ENCODE measurements at regions not wholly inside any gene's neighbourhood (a gene's known extent, or its start where the extent isn't known, plus 50 kb on each side); places are given as distances from the start of the nearest gene placed in this dataset.
"Not testable (repeated sequence)": the region's sequence is repeated elsewhere in the genome, so short reads cannot be mapped to it uniquely, and the experiment has no call there.

DNA sequence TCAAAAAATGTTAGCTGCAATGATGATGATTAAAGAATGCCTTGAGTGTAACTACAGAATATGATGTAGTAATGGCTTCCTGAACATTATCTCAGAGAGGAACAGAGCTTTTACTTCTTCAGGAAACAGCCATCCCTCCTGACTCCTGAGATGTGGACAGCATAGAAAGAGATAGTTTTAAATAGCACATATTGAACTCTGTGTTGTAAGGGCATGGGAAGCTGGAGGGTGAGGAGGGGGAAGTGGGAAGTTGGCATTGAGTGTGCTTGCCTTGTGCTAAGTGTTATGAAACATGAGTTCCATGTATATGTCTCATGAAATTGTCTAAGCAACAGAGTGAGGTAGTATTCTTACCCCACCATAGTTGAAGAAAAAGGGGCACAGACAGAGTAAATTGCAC lies 161.5 kb upstream of the SLC28A3 start:
- DNase-seq (ENCODE audit: low spot score), result no peak

- DNase-seq (ENCODE audit: low spot score), result no peak
Observed at GRCh38 chr9:84504360-84504759, 163.8 kb upstream of the SLC28A3 start.

- DNase-seq (ENCODE audit: low spot score), result no peak
Observed at GRCh38 chr9:84511651-84512050, 157.9 kb upstream of the NTRK2 start.

DNA sequence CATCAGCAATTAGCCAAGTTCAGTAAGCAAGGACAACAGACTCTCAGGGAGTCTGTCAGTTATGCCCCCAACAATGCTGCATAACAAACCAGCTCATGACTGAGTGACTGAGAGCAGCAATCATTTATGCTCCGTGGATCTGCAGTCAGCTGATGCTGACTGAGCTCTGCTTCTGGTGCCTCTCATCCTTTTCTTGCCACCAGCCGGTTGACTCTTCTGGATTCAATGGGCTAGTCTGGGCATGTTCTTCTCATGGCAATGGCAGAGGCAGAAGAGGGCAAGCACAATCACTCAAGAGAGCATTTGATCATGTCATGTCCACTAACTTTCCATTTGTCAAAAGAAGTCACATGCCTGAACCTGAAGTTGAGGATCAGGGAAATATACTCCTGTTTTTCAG lies 157.0 kb upstream of the NTRK2 start:
- DNase-seq (ENCODE audit: low spot score), result no peak

DNA sequence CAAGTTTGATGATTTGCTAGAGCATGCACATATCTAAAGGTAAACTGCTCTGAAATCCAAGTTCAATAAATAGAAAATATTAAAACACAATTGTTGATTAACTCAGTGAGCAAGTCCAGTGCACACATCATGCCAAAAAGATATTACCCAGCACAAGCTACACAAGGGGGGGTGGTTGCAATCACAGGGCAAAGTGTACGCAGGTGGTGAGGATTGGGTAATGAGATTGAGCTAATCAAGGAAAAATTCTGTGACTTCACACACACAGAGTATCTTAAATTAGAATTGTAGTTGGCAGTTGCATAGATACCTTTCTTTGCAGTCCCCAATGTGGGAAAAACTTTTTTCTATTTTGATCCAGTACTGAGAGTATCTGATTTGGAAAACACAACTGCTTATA lies 156.1 kb upstream of the NTRK2 start:
- no peak for DNase-seq (ENCODE audit: low spot score)

DNA sequence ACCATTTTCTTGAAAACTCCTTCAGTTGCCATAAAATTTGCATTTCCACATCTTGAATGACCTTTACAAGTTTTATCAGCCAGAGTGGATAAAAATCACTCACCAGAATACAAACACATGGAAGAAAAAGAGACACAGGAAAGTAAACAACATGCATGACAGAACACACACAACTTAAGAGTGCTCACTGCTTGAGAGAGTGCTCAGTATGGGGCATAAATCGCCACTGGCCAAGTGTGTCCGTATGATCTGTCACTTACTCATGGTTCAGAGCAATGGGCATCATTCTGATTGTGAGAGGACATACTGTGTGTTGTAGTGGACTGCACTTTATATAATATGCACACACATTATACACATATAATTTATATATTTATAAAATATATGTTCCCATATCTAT lies 155.6 kb upstream of the NTRK2 start:
- no peak for DNase-seq (ENCODE audit: low spot score)

DNA sequence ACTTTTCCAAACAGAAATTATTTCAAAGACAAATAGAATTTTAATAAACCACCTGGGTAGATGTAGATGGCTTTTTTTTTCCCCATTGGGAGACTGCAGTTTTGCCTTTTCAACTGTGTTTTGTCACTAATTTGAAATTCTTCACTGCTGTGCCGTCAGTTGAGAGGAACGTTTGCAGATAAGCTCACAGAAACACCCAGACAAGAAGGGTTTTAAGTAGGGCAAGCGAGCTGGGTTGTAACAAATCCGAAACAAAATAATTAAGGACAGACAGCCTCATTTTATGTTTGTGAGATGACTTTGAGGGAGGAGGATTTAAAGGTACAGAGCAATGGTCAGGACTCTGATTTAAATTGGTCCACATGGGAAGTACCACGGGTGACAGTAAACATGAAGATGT lies 155.1 kb upstream of the NTRK2 start:
- no peak for DNase-seq (ENCODE audit: low spot score)

DNA sequence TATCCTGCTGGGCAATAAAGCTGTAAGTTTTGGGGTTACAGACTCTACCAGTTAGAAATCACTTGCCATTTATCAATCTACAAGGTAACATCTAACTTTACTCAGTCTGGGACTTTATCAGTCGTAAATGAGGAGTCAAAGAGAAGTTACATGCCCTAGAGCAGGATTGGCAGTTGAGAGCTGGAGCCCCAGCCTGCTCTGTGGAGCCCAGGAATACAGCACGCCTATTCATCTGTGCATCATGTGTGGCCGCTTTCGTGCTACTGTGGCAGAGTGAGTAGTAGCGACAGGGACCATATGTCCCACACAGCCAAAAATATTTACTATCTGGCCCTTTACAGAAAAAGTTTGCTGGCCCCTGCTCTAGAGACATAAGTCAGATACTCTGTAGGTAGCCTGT lies 152.5 kb upstream of the NTRK2 start:
- DNase-seq (ENCODE audit: low spot score), result no peak

DNA sequence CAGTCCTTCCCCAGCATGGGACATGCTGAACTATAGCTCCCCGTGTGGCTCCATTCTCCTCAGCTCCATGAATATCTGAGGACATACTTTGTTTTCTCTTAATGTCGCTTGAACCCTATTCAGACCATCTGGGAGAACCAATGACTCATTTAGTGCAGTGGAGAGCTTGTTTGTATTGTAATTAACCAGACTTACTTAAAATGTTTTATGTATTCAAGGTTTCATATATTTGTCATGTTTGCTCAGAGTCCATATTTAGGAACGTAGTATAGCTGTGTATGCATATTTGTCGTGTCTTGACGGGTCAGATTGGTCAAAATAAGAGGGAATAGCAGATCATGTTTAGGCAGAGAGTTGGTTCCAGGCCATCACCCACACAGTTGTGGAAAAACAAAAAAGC lies 150.1 kb upstream of the NTRK2 start:
- no peak for DNase-seq (ENCODE audit: low spot score)

GRCh38 chr9:84521208-84521607 lies 148.3 kb upstream of the NTRK2 start:
- DNase-seq (ENCODE audit: low spot score), result no peak

DNA sequence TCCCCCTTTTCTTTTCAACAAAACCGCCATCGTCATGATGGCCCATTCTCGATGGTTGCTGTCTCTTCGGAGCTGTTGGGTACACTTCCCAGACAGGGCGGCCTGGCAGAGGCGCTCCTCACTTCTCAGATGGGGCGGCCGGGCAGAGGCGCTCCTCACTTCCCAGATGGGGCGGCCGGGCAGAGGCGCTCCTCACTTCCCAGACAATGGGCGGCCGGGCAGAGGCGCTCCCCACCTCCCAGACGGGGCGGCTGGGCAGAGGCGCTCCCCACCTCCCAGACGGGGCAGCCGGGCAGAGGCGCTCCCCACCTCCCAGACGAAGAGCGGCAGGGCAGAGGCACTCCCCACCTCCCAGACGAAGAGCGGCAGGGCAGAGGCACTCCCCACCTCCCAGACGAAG lies 143.3 kb upstream of the NTRK2 start:
- DNase-seq (ENCODE audit: low spot score), result not testable (repeated sequence)

DNA sequence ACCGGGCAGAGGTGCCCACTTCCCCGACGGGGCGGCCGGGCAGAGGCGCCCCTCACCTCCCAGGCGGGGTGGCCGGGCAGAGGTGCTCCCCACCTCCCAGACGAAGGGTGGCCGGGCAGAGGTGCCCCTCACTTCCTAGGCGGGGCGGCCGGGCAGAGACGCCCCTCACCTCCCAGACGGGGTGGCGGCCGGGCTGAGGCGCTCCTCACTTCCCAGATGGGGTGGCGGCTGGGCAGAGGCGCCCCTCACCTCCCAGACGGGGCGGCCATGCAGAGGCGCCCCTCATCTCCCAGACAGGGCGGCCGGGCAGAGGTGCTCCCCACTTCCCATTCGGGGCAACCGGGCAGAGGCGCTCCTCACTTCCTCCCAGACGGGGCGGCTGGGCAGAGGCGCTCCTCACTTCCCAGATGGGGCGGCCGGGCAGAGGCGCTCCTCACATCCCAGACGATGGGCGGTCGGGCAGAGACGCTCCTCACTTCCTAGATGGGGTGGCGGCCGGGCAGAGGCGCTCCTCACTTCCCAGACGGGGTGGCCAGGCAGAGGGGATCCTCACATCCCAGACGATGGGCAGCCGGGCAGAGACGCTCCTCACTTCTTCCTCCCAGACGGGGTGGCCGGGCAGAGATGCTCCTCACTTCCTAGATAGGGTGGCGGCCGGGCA lies 142.3 kb upstream of the NTRK2 start:
- not testable (repeated sequence) for DNase-seq (ENCODE audit: low spot score)

DNA sequence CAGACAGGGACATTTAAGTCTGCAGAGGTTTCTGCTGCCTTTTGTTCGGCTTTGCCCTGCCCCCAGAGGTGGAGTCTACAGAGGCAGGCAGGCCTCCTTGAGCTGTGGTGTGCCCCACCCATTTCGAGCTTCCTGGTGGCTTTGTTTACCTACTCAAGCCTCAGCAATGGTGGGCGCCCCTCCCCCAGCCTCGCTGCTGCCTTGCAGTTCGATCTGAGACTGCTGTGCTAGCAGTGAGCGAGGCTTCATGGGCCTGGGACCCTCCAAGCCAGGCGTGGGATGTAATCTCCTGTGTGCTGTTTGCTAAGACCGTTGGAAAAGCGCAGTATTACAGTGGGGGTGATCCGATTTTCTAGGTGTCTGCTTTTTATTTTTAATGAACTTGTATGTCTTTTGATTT lies 133.6 kb upstream of the NTRK2 start:
- not testable (repeated sequence) for DNase-seq (ENCODE audit: low spot score)

- DNase-seq (ENCODE audit: low spot score), result no peak
Observed at GRCh38 chr9:84538879-84539278, 130.7 kb upstream of the NTRK2 start.

DNA sequence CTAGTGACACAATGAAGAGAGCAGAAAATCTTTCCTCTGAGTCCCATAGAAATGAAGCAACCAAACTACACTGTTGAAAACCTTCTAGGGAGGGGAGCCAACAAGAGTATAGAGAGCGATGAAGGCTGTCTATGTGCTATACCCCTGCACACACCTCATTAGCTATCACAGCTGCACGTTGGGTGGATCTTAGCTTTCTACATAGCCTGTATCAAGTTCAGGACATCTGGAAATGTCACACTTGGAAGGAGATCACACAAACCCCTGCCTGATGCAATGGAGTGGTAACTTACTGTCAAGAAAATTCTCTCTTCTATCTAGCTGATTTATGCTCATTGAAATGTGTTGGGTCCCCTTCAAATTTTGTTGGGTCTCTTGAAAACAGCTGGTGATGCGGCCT lies 127.0 kb upstream of the NTRK2 start:
- no peak for DNase-seq (ENCODE audit: low spot score)

DNA sequence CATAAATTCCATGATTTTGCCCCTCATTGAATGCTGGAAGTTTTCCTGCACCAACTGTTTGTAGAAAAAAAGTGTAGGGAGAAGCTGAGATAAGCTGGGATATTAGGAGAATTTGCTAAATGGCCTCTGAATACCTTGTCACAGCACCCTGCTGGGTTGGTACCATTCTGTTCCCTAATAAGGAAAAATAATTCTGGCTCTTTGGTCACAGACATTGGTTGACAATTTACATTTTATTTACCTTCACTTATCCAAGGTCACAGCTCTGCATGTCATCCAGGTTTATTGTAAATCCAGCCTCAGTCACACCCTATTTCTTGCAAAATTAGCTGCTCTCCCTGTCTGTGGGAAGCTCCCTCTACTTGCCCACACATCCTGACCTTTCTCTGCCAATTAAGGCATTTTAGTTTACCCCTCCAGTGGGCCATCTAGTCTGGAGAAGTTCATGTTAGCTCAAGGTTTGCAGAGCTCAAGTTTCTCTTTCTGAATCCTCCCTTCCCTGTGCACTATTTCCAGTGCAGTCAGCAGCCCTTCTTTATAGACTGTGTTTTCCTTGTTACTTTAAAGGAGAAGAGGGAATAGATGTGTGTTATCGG lies 115.4 kb upstream of the NTRK2 start:
- no peak for DNase-seq (ENCODE audit: low spot score)

GRCh38 chr9:84556556-84556955 lies 113.0 kb upstream of the NTRK2 start:
- DNase-seq (ENCODE audit: low spot score), result no peak

DNA sequence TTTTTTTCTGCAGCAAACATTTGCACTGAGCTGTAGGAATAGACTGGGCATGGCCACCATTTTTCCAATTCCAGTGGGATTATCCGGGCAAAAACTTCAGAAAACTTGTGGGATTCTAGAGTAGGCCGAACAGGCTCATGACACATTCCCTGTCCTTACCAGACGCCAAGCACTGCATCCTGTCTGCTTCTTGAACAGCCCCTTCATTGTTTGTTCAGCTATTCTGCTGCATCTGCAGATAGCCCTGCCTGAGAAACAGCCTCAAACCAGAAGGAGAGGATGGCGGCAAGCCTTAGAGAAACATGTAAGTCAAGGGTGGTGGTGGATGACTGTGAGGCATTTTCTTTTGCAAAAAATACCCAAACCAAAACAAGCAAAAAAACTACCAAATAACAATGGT lies 111.8 kb upstream of the NTRK2 start:
- DNase-seq (ENCODE audit: low spot score), result no peak

GRCh38 chr9:84563691-84564090 lies 105.8 kb upstream of the NTRK2 start:
- no peak for DNase-seq (ENCODE audit: low spot score)

- DNase-seq (ENCODE audit: low spot score), result no peak
Observed at GRCh38 chr9:84567805-84568204, 101.7 kb upstream of the NTRK2 start.

DNA sequence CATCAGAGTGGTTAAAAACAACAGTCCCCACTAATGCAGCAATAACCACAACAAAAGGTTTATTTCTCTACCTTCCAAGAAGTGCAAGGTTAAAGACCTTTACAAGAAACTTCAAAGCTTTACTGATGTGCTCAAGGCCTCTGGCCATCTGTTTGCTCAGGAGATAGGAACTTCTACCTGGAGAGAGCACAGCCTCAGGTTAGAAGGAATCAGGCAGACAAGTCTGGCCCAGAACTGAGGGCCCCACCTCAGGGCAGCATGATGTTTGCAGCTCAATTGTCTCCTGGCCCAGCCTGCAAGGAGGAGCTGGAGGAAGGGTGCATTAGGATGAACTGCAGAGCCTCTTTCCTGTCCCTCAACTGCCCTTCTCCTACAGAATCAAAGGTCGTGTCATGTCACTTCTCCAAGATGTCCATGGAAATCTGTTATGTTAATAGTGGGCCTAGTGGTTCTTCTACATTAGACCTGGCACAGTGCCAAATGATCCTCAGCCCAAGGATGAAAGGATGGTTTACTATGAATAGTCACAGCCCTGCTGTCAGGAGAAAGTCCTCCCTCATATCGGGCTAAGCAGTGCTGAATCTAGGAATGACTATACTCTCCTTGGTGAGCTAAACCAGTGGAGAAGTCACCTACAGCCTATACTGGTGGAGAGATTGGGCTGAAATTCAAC lies 98.9 kb upstream of the NTRK2 start:
- DNase-seq (ENCODE audit: low spot score), result no peak

DNA sequence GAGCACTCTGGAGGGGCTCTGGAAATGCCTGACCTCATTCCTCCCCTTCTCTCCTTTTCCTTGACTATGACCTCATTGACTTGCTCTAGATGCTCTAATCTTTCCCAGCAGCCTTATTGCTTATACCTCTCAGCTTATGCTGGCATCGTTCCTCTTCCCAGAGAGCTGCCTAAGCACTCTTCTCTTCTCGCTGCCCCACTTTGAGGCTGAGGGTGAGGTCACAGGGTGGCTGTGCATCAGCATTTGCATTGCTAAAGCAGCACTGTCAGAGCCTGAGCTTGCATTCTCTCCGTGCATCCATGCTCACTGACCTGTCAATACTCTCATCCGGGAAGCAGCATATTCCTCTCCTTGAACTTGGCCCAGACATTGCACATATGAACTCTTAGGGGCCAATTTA lies 96.4 kb upstream of the NTRK2 start:
- no peak for DNase-seq (ENCODE audit: low spot score)

- DNase-seq (ENCODE audit: low spot score), result no peak
Observed at GRCh38 chr9:84575705-84576104, 93.8 kb upstream of the NTRK2 start.

DNA sequence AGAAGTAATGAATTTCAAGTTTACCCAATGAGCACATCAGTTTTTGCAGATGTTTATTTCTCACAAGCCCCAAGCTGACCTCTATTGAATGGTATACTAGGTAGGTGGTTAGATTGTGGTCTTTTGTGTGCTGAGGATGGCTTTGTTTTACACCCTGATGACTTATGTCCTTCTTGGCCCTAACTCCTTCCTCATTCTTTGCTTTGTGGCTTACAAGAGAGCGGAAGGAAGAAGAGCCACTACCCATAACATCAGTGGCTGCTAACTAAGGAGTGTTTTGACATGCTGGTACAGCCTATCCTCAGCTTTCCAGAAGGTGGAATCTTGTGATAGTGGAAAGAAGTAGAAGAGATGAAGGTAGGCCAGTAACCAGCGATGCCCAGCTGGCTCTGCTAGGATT lies 85.7 kb upstream of the NTRK2 start:
- DNase-seq (ENCODE audit: low spot score), result no peak
